ENCODE measurements at regions not wholly inside any gene's neighbourhood (a gene's known extent, or its start where the extent isn't known, plus 50 kb on each side); places are given as distances from the start of the nearest gene placed in this dataset.

- TF ChIP-seq CTCF (IDR thresholded peaks at IDR 0.05) (no peak), POLR2A (IDR thresholded peaks at IDR 0.05) (no peak)
These were observed 63.9 kb upstream of the PTGR2 start for GRCh38 chr14:73787486-73788316.

Measured in heart left ventricle (tissue), 13 donors.